Neural cell (in vitro differentiated cells): ENCODE measurements at regions not wholly inside any gene's neighbourhood (a gene's known extent, or its start where the extent isn't known, plus 50 kb on each side); places are given as distances from the start of the nearest gene placed in this dataset.

Source experiments
- H2AFZ ChIP-seq: fragments of 200-600, 300-800 bp; sonication (generic), shearing (Covaris generic); 2 replicates; pipeline ENCODE4 v1.6.0; 2014; ENCODE audit warnings: low read depth, mild to moderate bottlenecking, antibody characterized with exemption, low read length, moderate library complexity
- H3F3A ChIP-seq: fragments of 200-600 bp; shearing (Covaris generic); 2 replicates; pipeline ENCODE4 v1.6.1; 2016; ENCODE audit warnings: mild to moderate bottlenecking, moderate library complexity, mixed read lengths, antibody characterized with exemption, low read length; ENCODE audit not compliant: insufficient read depth, poor library complexity, severe bottlenecking
- H3K27ac ChIP-seq: fragments of 200-600, 300-800 bp; sonication (generic), shearing (Covaris generic); 2 replicates; pipeline ENCODE4 v1.5.1; 2014; ENCODE audit warnings: mild to moderate bottlenecking, low read length, moderate library complexity
- H3K27me3 ChIP-seq: fragments of 300-800, 200-600 bp; sonication (generic), shearing (Covaris generic); 2 replicates; pipeline ENCODE4 v1.6.0; 2014; ENCODE audit warnings: mild to moderate bottlenecking, low read depth, low read length, moderate library complexity; ENCODE audit not compliant: insufficient read depth
- H3K36me3 ChIP-seq: fragments of 300-800, 200-600 bp; sonication (generic), shearing (Covaris generic); 2 replicates; pipeline ENCODE4 v1.5.1; 2014; ENCODE audit warnings: mild to moderate bottlenecking, antibody characterized with exemption, low read length, moderate library complexity; ENCODE audit not compliant: insufficient read depth
- H3K4me2 ChIP-seq: fragments of 300-800, 200-600 bp; sonication (generic), shearing (Covaris generic); 2 replicates; pipeline ENCODE4 v1.6.0; 2014; ENCODE audit warnings: mild to moderate bottlenecking, low read length
- H3K4me3 ChIP-seq: fragments of 300-800, 200-600 bp; sonication (generic), shearing (Covaris generic); 2 replicates; pipeline ENCODE4 v1.5.1; 2014; ENCODE audit warnings: mild to moderate bottlenecking, low read length, moderate library complexity
- H3K79me2 ChIP-seq: fragments of 200-600 bp; shearing (Covaris generic); replicated peaks from 2 replicates; pipeline ENCODE4 v1.6.0; 2014; ENCODE audit warnings: mild to moderate bottlenecking, low read length, moderate library complexity; ENCODE audit not compliant: insufficient read depth
- H3K9ac ChIP-seq: fragments of 300-800, 200-600 bp; sonication (generic), shearing (Covaris generic); 2 replicates; pipeline ENCODE4 v1.6.1; 2016; ENCODE audit warnings: mild to moderate bottlenecking, low read length, mixed read lengths
- H3K9me2 ChIP-seq: fragments of 200-600 bp; shearing (Covaris generic); 2 replicates; pipeline ENCODE4 v1.6.1; 2016; ENCODE audit warnings: mild to moderate bottlenecking, low read length, mixed read lengths; ENCODE audit not compliant: insufficient read depth
- H3K9me3 ChIP-seq: fragments of 200-600, 300-800 bp; sonication (generic), shearing (Covaris generic); 2 replicates; pipeline ENCODE4 v1.6.1; 2016; ENCODE audit warnings: mild to moderate bottlenecking, mixed run types, low read length, moderate library complexity, mixed read lengths
- H4K20me1 ChIP-seq: fragments of 200-600 bp; shearing (Covaris generic); 2 replicates; pipeline ENCODE4 v1.6.1; 2016; ENCODE audit warnings: mild to moderate bottlenecking, mixed run types; ENCODE audit not compliant: insufficient read depth
- EP300 ChIP-seq: fragments of 450-650 bp; conservative IDR thresholded peaks from 2 replicates; pipeline ENCODE4 v1.6.1; 2014; ENCODE audit warnings: antibody characterized with exemption, mild to moderate bottlenecking, moderate library complexity; ENCODE audit not compliant: poor library complexity, severe bottlenecking
- EZH2 ChIP-seq: fragments of 200-600, 300-800 bp; shearing (Covaris generic), sonication (generic); IDR thresholded peaks from 2 replicates; pipeline ENCODE4 v1.6.1; 2014; ENCODE audit warnings: antibody characterized with exemption, low read length, borderline replicate concordance, mild to moderate bottlenecking; ENCODE audit not compliant: insufficient read depth, poor library complexity, severe bottlenecking
- MXI1 ChIP-seq: fragments of 450-650 bp; conservative IDR thresholded peaks from 2 replicates; pipeline ENCODE4 v1.6.1; 2014; ENCODE audit warnings: antibody characterized with exemption, mild to moderate bottlenecking; ENCODE audit not compliant: poor library complexity, severe bottlenecking
- POLR2AphosphoS5 ChIP-seq: IDR thresholded peaks from 2 replicates; pipeline ENCODE4 v1.6.1; 2012
- RAD21 ChIP-seq: fragments of 450-650 bp; conservative IDR thresholded peaks from 2 replicates; pipeline ENCODE4 v1.6.1; 2014; ENCODE audit warnings: antibody characterized with exemption, mild to moderate bottlenecking, moderate library complexity
- SMC3 ChIP-seq: fragments of 450-650 bp; conservative IDR thresholded peaks from 2 replicates; pipeline ENCODE4 v1.6.1; 2014; ENCODE audit warnings: antibody characterized with exemption, mild to moderate bottlenecking, moderate library complexity; ENCODE audit not compliant: poor library complexity
- TAF1 ChIP-seq: IDR thresholded peaks from 2 replicates; pipeline ENCODE4 v1.6.1; 2012; ENCODE audit warnings: low read depth
- TF ChIP-seq, protein P1 (sequence below): IDR thresholded peaks from 2 replicates; pipeline ENCODE4 v1.6.1; 2012; ENCODE audit warnings: borderline replicate concordance
- TF ChIP-seq, protein P2 (sequence below): fragments of 450-650 bp; IDR thresholded peaks from 2 replicates; pipeline ENCODE4 v1.5.1; 2014; ENCODE audit warnings: antibody characterized with exemption, mild to moderate bottlenecking, moderate library complexity; ENCODE audit not compliant: poor library complexity, severe bottlenecking

DNA sequence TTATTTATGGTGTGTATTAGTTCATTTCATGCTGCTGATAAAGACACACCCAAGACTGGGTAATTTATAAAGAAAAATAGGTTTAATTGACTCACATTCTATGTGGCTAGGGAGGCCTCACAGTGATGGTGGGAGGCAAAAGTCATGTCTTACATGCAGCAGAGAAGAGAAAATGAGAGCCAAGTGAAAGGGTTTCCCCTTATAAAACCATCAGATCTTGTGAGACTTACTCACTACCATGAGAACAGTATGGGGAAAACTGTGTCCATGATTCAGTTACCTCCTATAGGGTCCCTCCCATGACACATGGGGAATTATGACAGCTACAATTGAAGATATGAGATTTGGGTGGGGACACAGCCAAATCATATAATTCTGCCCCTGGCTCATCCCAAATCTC, 150.0 kb upstream of the AHI1 start:
- Histone ChIP-seq H3F3A (no peaks in the 10 kb centered on the region), H3K27me3 (no peaks in the 10 kb centered on the region), H3K9me2 (no peaks in the 10 kb centered on the region), H3K79me2 (no peaks in the 10 kb centered on the region), H3K4me2 (no peak overlapping the region), H3K27ac (no peak overlapping the region), H4K20me1 (no peaks in the 10 kb centered on the region), H3K4me3 (no peak overlapping the region), H3K9me3 (no peaks in the 10 kb centered on the region), H3K9ac (no peak overlapping the region), H3K36me3 (no peaks in the 10 kb centered on the region), H2AFZ (no peak overlapping the region)
- TF ChIP-seq EP300 (no peak), POLR2AphosphoS5 (no peak), RAD21 (no peak), TAF1 (no peak), SMC3 (no peak), EZH2 (no peak), MXI1 (no peak)
- TF ChIP-seq, protein P1, sequence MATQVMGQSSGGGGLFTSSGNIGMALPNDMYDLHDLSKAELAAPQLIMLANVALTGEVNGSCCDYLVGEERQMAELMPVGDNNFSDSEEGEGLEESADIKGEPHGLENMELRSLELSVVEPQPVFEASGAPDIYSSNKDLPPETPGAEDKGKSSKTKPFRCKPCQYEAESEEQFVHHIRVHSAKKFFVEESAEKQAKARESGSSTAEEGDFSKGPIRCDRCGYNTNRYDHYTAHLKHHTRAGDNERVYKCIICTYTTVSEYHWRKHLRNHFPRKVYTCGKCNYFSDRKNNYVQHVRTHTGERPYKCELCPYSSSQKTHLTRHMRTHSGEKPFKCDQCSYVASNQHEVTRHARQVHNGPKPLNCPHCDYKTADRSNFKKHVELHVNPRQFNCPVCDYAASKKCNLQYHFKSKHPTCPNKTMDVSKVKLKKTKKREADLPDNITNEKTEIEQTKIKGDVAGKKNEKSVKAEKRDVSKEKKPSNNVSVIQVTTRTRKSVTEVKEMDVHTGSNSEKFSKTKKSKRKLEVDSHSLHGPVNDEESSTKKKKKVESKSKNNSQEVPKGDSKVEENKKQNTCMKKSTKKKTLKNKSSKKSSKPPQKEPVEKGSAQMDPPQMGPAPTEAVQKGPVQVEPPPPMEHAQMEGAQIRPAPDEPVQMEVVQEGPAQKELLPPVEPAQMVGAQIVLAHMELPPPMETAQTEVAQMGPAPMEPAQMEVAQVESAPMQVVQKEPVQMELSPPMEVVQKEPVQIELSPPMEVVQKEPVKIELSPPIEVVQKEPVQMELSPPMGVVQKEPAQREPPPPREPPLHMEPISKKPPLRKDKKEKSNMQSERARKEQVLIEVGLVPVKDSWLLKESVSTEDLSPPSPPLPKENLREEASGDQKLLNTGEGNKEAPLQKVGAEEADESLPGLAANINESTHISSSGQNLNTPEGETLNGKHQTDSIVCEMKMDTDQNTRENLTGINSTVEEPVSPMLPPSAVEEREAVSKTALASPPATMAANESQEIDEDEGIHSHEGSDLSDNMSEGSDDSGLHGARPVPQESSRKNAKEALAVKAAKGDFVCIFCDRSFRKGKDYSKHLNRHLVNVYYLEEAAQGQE = no peak
- TF ChIP-seq, protein P2, sequence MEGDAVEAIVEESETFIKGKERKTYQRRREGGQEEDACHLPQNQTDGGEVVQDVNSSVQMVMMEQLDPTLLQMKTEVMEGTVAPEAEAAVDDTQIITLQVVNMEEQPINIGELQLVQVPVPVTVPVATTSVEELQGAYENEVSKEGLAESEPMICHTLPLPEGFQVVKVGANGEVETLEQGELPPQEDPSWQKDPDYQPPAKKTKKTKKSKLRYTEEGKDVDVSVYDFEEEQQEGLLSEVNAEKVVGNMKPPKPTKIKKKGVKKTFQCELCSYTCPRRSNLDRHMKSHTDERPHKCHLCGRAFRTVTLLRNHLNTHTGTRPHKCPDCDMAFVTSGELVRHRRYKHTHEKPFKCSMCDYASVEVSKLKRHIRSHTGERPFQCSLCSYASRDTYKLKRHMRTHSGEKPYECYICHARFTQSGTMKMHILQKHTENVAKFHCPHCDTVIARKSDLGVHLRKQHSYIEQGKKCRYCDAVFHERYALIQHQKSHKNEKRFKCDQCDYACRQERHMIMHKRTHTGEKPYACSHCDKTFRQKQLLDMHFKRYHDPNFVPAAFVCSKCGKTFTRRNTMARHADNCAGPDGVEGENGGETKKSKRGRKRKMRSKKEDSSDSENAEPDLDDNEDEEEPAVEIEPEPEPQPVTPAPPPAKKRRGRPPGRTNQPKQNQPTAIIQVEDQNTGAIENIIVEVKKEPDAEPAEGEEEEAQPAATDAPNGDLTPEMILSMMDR = no peak

DNA sequence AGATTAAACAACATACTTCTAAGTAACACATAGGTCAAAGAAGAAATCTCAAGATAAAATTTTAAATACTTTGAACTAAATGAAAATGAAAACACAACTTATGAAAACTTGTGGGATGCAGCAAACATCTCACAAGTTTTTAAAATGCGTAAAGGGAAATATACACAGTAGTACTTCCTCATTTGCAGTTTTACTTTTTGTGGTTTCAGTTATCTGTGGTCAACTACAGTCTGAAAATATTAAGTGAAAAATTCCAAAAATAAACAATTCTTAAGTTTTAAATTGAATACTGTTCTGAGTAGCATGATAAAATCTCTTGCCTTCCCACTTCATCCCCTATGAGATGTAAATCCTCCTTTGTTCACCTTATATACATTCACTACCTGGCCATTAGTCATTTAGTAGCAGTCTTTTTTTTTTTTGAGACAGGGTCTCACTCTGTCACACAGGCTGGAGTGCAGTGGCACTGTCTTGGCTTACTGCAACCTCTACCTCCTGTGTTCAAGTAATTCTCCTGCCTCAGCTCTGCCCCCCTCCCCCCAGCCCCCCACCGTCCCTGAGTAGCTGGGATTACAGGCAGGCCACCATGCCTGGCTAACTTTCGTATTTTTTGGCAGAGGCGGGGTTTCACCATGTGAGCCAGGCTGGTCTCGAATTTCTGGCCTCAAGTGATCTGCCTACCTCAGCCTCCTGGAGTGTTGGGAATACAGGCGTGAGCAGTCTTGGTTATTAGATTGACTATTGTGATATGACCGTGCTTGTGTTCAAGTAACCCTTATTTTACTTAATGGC, 154.6 kb upstream of the AHI1 start:
- no peaks in the 10 kb centered on the region for H3K9me2 ChIP-seq
- no peaks in the 10 kb centered on the region for H3K27me3 ChIP-seq
- H3K36me3 ChIP-seq = no peaks in the 10 kb centered on the region
- no peak overlapping the region for H3K27ac ChIP-seq
- H2AFZ ChIP-seq = no peak overlapping the region
- no peaks in the 10 kb centered on the region for H3K79me2 ChIP-seq
- H3K9ac ChIP-seq = no peak overlapping the region
- H3K4me3 ChIP-seq = no peak overlapping the region
- no peaks in the 10 kb centered on the region for H3F3A ChIP-seq
- H3K4me2 ChIP-seq = no peak overlapping the region
- H3K9me3 ChIP-seq = no peaks in the 10 kb centered on the region
- H4K20me1 ChIP-seq = no peaks in the 10 kb centered on the region
- TF ChIP-seq, protein P1 = no peak
- no peak for TF ChIP-seq RAD21
- TF ChIP-seq EP300 = no peak
- TF ChIP-seq, protein P2 = no peak
- no peak for TF ChIP-seq TAF1
- TF ChIP-seq MXI1 = no peak
- TF ChIP-seq SMC3 = no peak
- no peak for TF ChIP-seq EZH2
- no peak for TF ChIP-seq POLR2AphosphoS5
